HFFc6 (cell line): ENCODE measurements at regions not wholly inside any gene's neighbourhood (a gene's known extent, or its start where the extent isn't known, plus 50 kb on each side); places are given as distances from the start of the nearest gene placed in this dataset.

ENCODE experiments used
- DNase-seq: peaks from one replicate; pipeline ENCODE4 v3.0.0-alpha.2; 2018
- H3K27ac Mint-ChIP-seq: 2 replicates; pipeline ENCODE4 v1.8.0; 2020; ENCODE audit warnings: mild to moderate bottlenecking, mixed read lengths
- H3K27me3 Mint-ChIP-seq: 2 replicates; pipeline ENCODE4 v1.8.0; 2021; ENCODE audit warnings: mild to moderate bottlenecking, moderate library complexity, mixed read lengths; ENCODE audit not compliant: insufficient read depth
- H3K36me3 Mint-ChIP-seq: 2 replicates; pipeline ENCODE4 v1.8.0; 2021; ENCODE audit warnings: low read depth, mixed read lengths
- H3K4me1 Mint-ChIP-seq: 2 replicates; pipeline ENCODE4 v1.8.0; 2020; ENCODE audit warnings: low read depth, mixed read lengths
- H3K4me3 Mint-ChIP-seq: 2 replicates; pipeline ENCODE4 v1.8.0; 2020; ENCODE audit warnings: mild to moderate bottlenecking, moderate library complexity, mixed read lengths
- H3K9me3 Mint-ChIP-seq: 2 replicates; pipeline ENCODE4 v1.8.0; 2020; ENCODE audit warnings: mild to moderate bottlenecking, mixed read lengths
- TF ChIP-seq, protein P1 (sequence below): fragments of 200-600 bp; sonication (generic); IDR thresholded peaks from 2 replicates; pipeline ENCODE4 v1.5.0; 2021; ENCODE audit warnings: antibody characterized with exemption, mild to moderate bottlenecking

- no peak for DNase-seq
- Mint-ChIP-seq H3K9me3 (no peaks in the 10 kb centered on the region), H3K4me3 (no peak overlapping the region), H3K27ac (no peak overlapping the region), H3K27me3 (no peaks in the 10 kb centered on the region), H3K36me3 (no peaks in the 10 kb centered on the region), H3K4me1 (peaks cover 28% of the 10 kb centered on the region)
- TF ChIP-seq, protein P1, sequence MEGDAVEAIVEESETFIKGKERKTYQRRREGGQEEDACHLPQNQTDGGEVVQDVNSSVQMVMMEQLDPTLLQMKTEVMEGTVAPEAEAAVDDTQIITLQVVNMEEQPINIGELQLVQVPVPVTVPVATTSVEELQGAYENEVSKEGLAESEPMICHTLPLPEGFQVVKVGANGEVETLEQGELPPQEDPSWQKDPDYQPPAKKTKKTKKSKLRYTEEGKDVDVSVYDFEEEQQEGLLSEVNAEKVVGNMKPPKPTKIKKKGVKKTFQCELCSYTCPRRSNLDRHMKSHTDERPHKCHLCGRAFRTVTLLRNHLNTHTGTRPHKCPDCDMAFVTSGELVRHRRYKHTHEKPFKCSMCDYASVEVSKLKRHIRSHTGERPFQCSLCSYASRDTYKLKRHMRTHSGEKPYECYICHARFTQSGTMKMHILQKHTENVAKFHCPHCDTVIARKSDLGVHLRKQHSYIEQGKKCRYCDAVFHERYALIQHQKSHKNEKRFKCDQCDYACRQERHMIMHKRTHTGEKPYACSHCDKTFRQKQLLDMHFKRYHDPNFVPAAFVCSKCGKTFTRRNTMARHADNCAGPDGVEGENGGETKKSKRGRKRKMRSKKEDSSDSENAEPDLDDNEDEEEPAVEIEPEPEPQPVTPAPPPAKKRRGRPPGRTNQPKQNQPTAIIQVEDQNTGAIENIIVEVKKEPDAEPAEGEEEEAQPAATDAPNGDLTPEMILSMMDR = no peak
These were observed 1595.4 kb downstream of the PLA2G4A start for GRCh38 chr1:188424176-188424575.

DNA sequence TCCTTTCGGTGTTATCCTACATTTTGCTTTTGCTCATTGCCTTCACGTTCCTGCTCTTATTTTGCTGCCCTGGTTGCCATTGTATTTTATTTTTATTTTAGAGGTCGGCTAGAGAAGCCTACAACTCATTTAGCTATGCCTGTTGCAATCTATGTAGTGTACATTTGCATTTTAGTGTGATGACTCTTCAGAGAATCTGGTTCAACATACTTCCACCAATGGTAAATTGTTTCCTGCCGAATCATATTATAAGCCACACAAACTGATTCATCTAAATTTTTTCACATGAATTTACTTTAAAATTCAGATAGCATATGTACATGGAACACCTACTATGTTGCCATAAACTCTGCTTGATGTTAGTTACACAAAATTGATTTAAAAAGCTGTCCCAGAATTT is 1596.9 kb downstream of the PLA2G4A start:
- no peak overlapping the region for H3K4me3 Mint-ChIP-seq

DNA sequence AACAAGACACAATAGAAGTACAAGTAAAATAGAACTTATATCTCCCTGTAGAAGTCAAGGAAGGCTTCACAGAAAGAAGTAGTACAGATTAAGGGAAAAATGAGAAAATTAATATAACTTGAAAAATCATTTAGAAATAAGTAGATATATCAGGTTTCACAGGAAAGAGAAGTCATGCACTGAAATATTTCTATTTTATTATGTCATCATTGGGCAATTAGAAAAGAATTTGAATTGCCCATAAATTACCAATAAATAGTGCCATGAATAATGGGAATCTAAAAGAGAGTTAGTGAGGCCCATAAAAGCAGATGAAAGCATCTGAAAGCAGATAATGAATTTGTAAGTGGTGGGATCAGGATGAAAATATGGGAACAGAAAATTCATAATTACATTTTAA is 1597.8 kb downstream of the PLA2G4A start:
- TF ChIP-seq, protein P1 = no peak
- no peaks in the 10 kb centered on the region for H3K36me3 Mint-ChIP-seq
- peak overlapping the region; percentile 43; the same call in 1 of the 2 replicates for H3K27ac Mint-ChIP-seq
- H3K9me3 Mint-ChIP-seq = no peaks in the 10 kb centered on the region
- no peaks in the 10 kb centered on the region for H3K27me3 Mint-ChIP-seq
- DNase-seq = no peak
- H3K4me1 Mint-ChIP-seq = peaks cover 28% of the 10 kb centered on the region
- no peak overlapping the region; the same call in 1 of the 2 replicates for H3K4me3 Mint-ChIP-seq

More for the DNA sequence above, 1596.9 kb downstream of the PLA2G4A start:
- Mint-ChIP-seq H3K27ac (peak overlapping the region; percentile 68), H3K36me3 (no peaks in the 10 kb centered on the region), H3K27me3 (no peaks in the 10 kb centered on the region), H3K9me3 (no peaks in the 10 kb centered on the region), H3K4me1 (peaks cover 28% of the 10 kb centered on the region)
- TF ChIP-seq, protein P1 = no peak
- DNase-seq = peak; percentile 64

DNA sequence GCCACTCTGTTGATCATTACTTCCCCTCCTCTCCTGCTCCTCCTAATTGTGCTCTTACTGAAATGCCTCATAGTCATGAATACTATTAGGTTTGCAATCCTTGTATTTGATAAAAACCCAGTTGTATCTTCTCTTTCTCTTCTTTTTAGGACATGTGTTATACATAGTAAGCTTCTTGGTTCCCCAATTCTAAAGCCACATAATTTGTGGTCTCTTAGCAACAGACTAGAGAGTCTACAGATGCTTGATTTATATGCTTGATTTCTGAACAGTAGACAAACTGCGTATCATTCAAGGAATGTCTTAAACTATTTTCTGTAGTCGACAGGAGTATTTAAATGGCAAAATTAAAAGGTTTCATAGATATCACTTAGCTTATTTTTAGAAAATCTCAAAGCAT is 1598.9 kb downstream of the PLA2G4A start:
- Mint-ChIP-seq H3K36me3 (no peaks in the 10 kb centered on the region), H3K9me3 (no peaks in the 10 kb centered on the region), H3K4me1 (peaks cover 28% of the 10 kb centered on the region), H3K4me3 (no peak overlapping the region), H3K27me3 (no peaks in the 10 kb centered on the region), H3K27ac (no peak overlapping the region)
- TF ChIP-seq, protein P1 = no peak
- no peak for DNase-seq

DNA sequence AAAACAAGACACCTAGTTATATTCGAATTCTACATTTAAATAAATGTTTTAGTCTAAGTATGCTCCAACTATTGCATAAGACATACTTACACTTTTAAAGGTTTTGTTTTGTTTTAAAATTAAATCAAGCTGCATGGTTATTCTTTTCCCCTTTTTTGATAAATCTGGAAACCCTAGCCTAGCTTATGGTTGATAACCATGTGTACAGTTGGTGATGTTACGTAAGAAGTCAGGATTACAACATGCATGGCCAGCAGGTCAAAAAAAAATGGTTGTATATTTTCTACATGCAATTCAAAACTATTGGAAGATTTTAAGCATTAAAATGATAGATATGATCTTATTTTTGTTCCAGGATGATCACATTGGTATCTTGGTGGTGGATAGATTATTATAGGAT is 1600.6 kb downstream of the PLA2G4A start:
- H3K9me3 Mint-ChIP-seq = no peaks in the 10 kb centered on the region
- H3K36me3 Mint-ChIP-seq = no peaks in the 10 kb centered on the region
- TF ChIP-seq, protein P1 = no peak
- no peak for DNase-seq
- H3K27me3 Mint-ChIP-seq = no peaks in the 10 kb centered on the region
- no peak overlapping the region for H3K27ac Mint-ChIP-seq
- H3K4me3 Mint-ChIP-seq = no peak overlapping the region
- H3K4me1 Mint-ChIP-seq = peaks cover 28% of the 10 kb centered on the region

GRCh38 chr1:188432427-188432826 is 1603.7 kb downstream of the PLA2G4A start:
- Mint-ChIP-seq H3K36me3 (no peaks in the 10 kb centered on the region), H3K27me3 (no peaks in the 10 kb centered on the region), H3K4me3 (no peak overlapping the region), H3K4me1 (peaks cover 4% of the 10 kb centered on the region), H3K27ac (no peak overlapping the region), H3K9me3 (no peaks in the 10 kb centered on the region)
- TF ChIP-seq, protein P1 = no peak
- DNase-seq = no peak
